Middle frontal gyrus (tissue), 1 donor: ENCODE measurements at regions not wholly inside any gene's neighbourhood (a gene's known extent, or its start where the extent isn't known, plus 50 kb on each side); places are given as distances from the start of the nearest gene placed in this dataset.
A peak's percentile ranks its signal among the peaks of the same experiment; 100 is the strongest.

Experiments used
- DNase-seq: peaks from one replicate; pipeline ENCODE4 v3.0.0-alpha.2; 2015; ENCODE audit warnings: low spot score; ENCODE audit errors: extremely low spot score

- DNase-seq = no peak
These were observed 259.9 kb upstream of the SASH1 start for GRCh38 chr6:148082696-148083095.

- peak; percentile 39 for DNase-seq
These were observed 256.9 kb upstream of the SASH1 start for GRCh38 chr6:148085631-148086331.

GRCh38 chr6:148086386-148086785, 256.3 kb upstream of the SASH1 start:
- no peak for DNase-seq

GRCh38 chr6:148086843-148087242, 255.8 kb upstream of the SASH1 start:
- DNase-seq = no peak

GRCh38 chr6:148087659-148088058, 255.0 kb upstream of the SASH1 start:
- DNase-seq = no peak

GRCh38 chr6:148090326-148090725, 252.3 kb upstream of the SASH1 start:
- no peak for DNase-seq

GRCh38 chr6:148091394-148091793, 251.2 kb upstream of the SASH1 start:
- no peak for DNase-seq

- no peak for DNase-seq
These were observed 239.2 kb upstream of the SASH1 start for GRCh38 chr6:148103436-148103835.

- DNase-seq = no peak
These were observed 238.5 kb upstream of the SASH1 start for GRCh38 chr6:148104131-148104530.

GRCh38 chr6:148105695-148106094, 236.9 kb upstream of the SASH1 start:
- no peak for DNase-seq

GRCh38 chr6:148107911-148108310, 234.7 kb upstream of the SASH1 start:
- DNase-seq = no peak

- DNase-seq = no peak
These were observed 232.9 kb upstream of the SASH1 start for GRCh38 chr6:148109732-148110131.

GRCh38 chr6:148110925-148111324, 231.7 kb upstream of the SASH1 start:
- DNase-seq = no peak

GRCh38 chr6:148112851-148113319, 229.8 kb upstream of the SASH1 start:
- DNase-seq = no peak

- no peak for DNase-seq
These were observed 226.6 kb upstream of the SASH1 start for GRCh38 chr6:148116001-148116400.

GRCh38 chr6:148118244-148118643, 224.4 kb upstream of the SASH1 start:
- no peak for DNase-seq

- no peak for DNase-seq
These were observed 214.5 kb upstream of the SASH1 start for GRCh38 chr6:148128014-148128730.

GRCh38 chr6:148134592-148134991, 208.0 kb upstream of the SASH1 start:
- no peak for DNase-seq

GRCh38 chr6:148136586-148136985, 206.1 kb upstream of the SASH1 start:
- no peak for DNase-seq

GRCh38 chr6:148137652-148138051, 205.0 kb upstream of the SASH1 start:
- no peak for DNase-seq

GRCh38 chr6:148138573-148138972, 204.1 kb upstream of the SASH1 start:
- DNase-seq = no peak

GRCh38 chr6:148140772-148141557, 201.7 kb upstream of the SASH1 start:
- DNase-seq = no peak
